GM23338 (cell line): ENCODE measurements at regions not wholly inside any gene's neighbourhood (a gene's known extent, or its start where the extent isn't known, plus 50 kb on each side); places are given as distances from the start of the nearest gene placed in this dataset.

ENCODE experiments used
- EZH2 ChIP-seq: fragments of 200-600 bp; sonication (generic); IDR thresholded peaks from one replicate; pipeline ENCODE4 v1.8.0; 2017; ENCODE audit warnings: antibody characterized with exemption, mild to moderate bottlenecking, low read depth; ENCODE audit not compliant: unreplicated experiment
- EZH2phosphoT487 ChIP-seq: fragments of 200-600 bp; sonication (generic); IDR thresholded peaks from one replicate; pipeline ENCODE4 v1.8.1; 2018; ENCODE audit warnings: antibody characterized with exemption; ENCODE audit not compliant: unreplicated experiment
- POLR2AphosphoS5 ChIP-seq: IDR thresholded peaks from 2 replicates; pipeline ENCODE4 v1.6.1; 2016; ENCODE audit warnings: antibody characterized with exemption, low read depth
- ZNF331 ChIP-seq: fragments of 250-450 bp; sonication (Bioruptor Pico); IDR thresholded peaks from 2 replicates; pipeline ENCODE4 v1.5.0; 2020; ENCODE audit warnings: low read depth, mild to moderate bottlenecking, moderate library complexity
- TF ChIP-seq, protein P1 (sequence below), 2 experiments: fragments of 200-600 bp in 1 of 2; sonication (generic) in 1 of 2; conservative IDR thresholded peaks; 2 replicates each; pipeline versions ENCODE4 v1.5.1 to v1.6.1; 2016 to 2017; ENCODE audit warnings: antibody characterized with exemption in 2 of 2, low read depth in 2 of 2, mild to moderate bottlenecking in 2 of 2, moderate library complexity in 1 of 2
- TF ChIP-seq, protein P2 (sequence below): IDR thresholded peaks from one replicate; pipeline ENCODE4 v1.6.1; 2018; ENCODE audit warnings: antibody characterized with exemption; ENCODE audit not compliant: unreplicated experiment

DNA sequence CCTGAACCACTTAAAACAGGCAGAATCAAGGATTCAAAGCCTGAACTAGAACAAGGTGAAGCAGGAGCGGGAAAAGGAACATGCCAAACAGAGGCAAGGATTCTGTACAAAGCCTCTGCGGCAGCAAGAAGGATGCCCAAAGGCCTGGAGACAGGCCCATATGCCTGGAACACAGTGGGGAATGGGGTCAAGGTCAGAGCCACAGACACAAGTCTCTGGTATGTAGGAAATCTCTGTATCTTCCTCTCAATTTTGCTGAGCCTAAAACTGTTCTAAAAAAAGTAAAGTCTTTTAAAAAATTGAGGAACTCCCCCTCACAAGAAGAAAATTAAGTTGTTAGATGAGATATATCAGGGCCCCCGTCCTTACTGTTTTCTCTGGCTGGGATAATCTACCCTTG, 175.9 kb upstream of the GHITM start:
- TF ChIP-seq POLR2AphosphoS5 (no peak), EZH2phosphoT487 (no peak), EZH2 (no peak), ZNF331 (no peak)
- TF ChIP-seq, protein P1, sequence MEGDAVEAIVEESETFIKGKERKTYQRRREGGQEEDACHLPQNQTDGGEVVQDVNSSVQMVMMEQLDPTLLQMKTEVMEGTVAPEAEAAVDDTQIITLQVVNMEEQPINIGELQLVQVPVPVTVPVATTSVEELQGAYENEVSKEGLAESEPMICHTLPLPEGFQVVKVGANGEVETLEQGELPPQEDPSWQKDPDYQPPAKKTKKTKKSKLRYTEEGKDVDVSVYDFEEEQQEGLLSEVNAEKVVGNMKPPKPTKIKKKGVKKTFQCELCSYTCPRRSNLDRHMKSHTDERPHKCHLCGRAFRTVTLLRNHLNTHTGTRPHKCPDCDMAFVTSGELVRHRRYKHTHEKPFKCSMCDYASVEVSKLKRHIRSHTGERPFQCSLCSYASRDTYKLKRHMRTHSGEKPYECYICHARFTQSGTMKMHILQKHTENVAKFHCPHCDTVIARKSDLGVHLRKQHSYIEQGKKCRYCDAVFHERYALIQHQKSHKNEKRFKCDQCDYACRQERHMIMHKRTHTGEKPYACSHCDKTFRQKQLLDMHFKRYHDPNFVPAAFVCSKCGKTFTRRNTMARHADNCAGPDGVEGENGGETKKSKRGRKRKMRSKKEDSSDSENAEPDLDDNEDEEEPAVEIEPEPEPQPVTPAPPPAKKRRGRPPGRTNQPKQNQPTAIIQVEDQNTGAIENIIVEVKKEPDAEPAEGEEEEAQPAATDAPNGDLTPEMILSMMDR (conservative IDR thresholded peaks at IDR 0.05; ENCODE audit: low read depth in 2 of 2), result no peak
- TF ChIP-seq, protein P2, sequence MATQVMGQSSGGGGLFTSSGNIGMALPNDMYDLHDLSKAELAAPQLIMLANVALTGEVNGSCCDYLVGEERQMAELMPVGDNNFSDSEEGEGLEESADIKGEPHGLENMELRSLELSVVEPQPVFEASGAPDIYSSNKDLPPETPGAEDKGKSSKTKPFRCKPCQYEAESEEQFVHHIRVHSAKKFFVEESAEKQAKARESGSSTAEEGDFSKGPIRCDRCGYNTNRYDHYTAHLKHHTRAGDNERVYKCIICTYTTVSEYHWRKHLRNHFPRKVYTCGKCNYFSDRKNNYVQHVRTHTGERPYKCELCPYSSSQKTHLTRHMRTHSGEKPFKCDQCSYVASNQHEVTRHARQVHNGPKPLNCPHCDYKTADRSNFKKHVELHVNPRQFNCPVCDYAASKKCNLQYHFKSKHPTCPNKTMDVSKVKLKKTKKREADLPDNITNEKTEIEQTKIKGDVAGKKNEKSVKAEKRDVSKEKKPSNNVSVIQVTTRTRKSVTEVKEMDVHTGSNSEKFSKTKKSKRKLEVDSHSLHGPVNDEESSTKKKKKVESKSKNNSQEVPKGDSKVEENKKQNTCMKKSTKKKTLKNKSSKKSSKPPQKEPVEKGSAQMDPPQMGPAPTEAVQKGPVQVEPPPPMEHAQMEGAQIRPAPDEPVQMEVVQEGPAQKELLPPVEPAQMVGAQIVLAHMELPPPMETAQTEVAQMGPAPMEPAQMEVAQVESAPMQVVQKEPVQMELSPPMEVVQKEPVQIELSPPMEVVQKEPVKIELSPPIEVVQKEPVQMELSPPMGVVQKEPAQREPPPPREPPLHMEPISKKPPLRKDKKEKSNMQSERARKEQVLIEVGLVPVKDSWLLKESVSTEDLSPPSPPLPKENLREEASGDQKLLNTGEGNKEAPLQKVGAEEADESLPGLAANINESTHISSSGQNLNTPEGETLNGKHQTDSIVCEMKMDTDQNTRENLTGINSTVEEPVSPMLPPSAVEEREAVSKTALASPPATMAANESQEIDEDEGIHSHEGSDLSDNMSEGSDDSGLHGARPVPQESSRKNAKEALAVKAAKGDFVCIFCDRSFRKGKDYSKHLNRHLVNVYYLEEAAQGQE, result no peak
